D721Med (cell line): ENCODE measurements at regions not wholly inside any gene's neighbourhood (a gene's known extent, or its start where the extent isn't known, plus 50 kb on each side); places are given as distances from the start of the nearest gene placed in this dataset.

ENCODE experiments used
- DNase-seq: peaks from one replicate; pipeline ENCODE4 v3.0.0; 2011; ENCODE audit warnings: low spot score; ENCODE audit not compliant: insufficient read length
- FAIRE-seq: peaks from 2 replicates; lab custom pipeline; 2011; peaks lifted over from hg19 to GRCh38; lab: Jason Lieb, UNC
- TF ChIP-seq, protein P1 (sequence below): IDR thresholded peaks from 2 replicates; pipeline ENCODE4 v1.5.1; 2012; ENCODE audit warnings: mild to moderate bottlenecking, control low read depth; ENCODE audit not compliant: insufficient read depth; ENCODE audit errors: missing control alignments

DNA sequence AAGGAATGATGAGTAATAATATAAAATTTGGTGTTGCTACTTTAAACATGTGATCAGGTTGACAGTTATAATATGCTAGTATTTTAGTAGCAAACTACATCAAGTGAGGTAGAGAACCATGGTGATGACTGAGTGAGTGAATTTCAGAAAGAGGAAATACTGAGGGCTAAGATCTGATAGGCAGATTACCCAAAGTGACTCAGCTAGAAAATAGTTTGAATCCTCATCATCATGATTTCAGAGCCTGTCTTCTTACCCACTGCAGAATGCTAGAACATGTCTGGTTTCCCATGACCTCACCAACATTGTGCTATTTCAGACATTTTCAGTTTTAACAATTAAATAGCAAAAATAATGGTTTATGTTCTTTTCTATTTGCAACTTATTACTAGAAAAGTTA, 602.1 kb downstream of the TAF11L14 start:
- TF ChIP-seq, protein P1, sequence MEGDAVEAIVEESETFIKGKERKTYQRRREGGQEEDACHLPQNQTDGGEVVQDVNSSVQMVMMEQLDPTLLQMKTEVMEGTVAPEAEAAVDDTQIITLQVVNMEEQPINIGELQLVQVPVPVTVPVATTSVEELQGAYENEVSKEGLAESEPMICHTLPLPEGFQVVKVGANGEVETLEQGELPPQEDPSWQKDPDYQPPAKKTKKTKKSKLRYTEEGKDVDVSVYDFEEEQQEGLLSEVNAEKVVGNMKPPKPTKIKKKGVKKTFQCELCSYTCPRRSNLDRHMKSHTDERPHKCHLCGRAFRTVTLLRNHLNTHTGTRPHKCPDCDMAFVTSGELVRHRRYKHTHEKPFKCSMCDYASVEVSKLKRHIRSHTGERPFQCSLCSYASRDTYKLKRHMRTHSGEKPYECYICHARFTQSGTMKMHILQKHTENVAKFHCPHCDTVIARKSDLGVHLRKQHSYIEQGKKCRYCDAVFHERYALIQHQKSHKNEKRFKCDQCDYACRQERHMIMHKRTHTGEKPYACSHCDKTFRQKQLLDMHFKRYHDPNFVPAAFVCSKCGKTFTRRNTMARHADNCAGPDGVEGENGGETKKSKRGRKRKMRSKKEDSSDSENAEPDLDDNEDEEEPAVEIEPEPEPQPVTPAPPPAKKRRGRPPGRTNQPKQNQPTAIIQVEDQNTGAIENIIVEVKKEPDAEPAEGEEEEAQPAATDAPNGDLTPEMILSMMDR, result no peak
- no peak for DNase-seq
- no peak for FAIRE-seq

DNA sequence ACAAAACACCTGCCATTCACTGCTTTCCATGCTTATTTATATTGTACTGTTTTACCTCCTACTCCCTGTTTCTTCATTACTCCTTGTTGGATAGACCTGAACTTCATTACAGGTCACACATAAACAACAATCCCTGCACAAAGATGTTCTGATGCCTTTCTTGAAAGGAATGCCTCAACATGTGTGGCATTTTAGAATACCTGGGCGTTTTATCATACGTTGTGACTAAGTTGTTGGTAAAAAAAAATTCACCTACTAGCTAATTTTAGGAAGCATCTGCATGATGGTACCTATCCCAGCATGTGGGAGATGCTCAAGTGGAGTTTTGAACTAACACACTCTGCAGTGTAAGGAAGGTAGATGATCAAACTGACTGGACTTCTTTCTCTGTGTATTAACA, 604.1 kb downstream of the TAF11L14 start:
- TF ChIP-seq, protein P1, result no peak
- no peak for FAIRE-seq
- DNase-seq, result no peak

DNA sequence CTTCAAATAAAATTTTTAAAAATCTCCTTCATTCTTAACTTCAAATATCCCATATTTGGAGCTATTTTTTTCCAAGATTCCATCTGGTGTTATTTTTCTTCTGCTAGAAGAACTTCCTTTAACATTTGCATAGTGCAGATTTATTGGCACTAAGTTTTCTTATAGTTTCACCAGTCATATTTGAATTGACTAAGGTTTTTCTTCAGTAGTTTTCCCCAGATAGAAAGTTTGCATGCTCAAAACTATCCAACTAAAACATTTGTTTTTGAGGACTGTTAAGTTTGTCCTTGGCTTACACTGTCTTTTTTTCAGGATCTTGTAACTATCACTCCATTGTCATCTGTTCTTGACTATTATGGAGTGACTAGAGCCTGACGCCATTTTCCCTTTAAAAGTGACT, 606.7 kb downstream of the TAF11L14 start:
- TF ChIP-seq, protein P1, result no peak
- DNase-seq (no peak), FAIRE-seq (no peak)

- TF ChIP-seq, protein P1, result no peak
- DNase-seq (no peak), FAIRE-seq (no peak)
Observed at GRCh38 chr5:18243846-18244245, 609.6 kb downstream of the TAF11L14 start.

GRCh38 chr5:18244309-18244708, 610.0 kb downstream of the TAF11L14 start:
- no peak for FAIRE-seq
- TF ChIP-seq, protein P1, result no peak
- no peak for DNase-seq

DNA sequence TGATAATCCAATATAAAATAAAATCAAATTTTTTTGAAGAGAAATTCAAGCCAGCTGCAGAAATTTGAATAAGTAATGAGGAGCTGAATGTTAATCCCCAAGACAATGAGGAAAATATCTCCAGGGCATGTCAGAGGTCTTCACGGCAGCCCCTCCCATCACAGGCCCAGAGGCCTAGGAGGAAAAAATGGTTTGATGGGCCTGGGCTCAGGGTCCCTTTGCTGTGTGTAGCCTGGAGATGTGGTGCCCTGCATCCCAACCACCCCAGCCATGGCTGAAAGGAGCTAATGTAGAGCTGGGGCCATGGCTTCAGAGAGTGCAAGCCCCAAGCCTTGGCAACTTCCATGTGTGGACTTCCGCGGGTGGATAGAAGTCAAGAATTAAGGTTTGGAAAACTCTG, 618.3 kb downstream of the TAF11L14 start:
- DNase-seq (no peak), FAIRE-seq (no peak)
- TF ChIP-seq, protein P1, result no peak

- no peak for FAIRE-seq
- no peak for DNase-seq
- TF ChIP-seq, protein P1, result no peak
Observed at GRCh38 chr5:18264126-18264882, 630.0 kb downstream of the TAF11L14 start.
